Erythroblast (primary cell): ENCODE measurements at regions not wholly inside any gene's neighbourhood (a gene's known extent, or its start where the extent isn't known, plus 50 kb on each side); places are given as distances from the start of the nearest gene placed in this dataset.

Experiments
- GATA1 ChIP-seq: IDR thresholded peaks from 2 replicates; pipeline ENCODE4 v1.6.1; 2011; ENCODE audit warnings: low read depth, mild to moderate bottlenecking, control low read depth, low read length, moderate library complexity
- POLR2A ChIP-seq: IDR thresholded peaks from 2 replicates; pipeline ENCODE4 v1.6.1; 2011; ENCODE audit warnings: mild to moderate bottlenecking, low read length

DNA sequence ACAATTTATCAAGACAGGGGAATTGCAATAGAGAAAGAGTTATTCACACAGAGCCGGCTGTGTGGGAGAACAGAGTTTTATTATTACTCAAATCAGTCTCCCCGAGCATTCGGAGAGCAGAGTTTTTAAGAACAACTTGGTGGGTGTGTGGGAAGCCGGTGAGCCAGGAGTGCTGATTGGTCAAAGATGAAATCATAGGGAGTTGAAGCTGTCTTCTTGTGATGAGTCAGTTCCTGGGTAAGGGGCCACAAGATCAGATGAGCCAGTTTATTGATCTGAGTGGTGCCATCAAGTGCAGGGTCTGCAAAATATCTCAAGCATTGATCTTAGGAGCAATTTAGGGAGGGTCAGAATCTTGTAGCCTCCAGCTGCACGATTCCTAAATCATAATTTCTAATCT is 50.0 kb upstream of the ECI2 start:
- no peak for TF ChIP-seq POLR2A
- no peak for TF ChIP-seq GATA1
